GM23248 (cell line): ENCODE measurements at regions not wholly inside any gene's neighbourhood (a gene's known extent, or its start where the extent isn't known, plus 50 kb on each side); places are given as distances from the start of the nearest gene placed in this dataset.

Source experiments
- EZH2 ChIP-seq: fragments of 200-600 bp; sonication (generic); IDR thresholded peaks from 2 replicates; pipeline ENCODE4 v1.6.1; 2018; ENCODE audit warnings: antibody characterized with exemption, mild to moderate bottlenecking; ENCODE audit not compliant: insufficient read depth, poor library complexity, severe bottlenecking
- EZH2phosphoT487 ChIP-seq: fragments of 200-600 bp; sonication (generic); IDR thresholded peaks from 2 replicates; pipeline ENCODE4 v1.6.1; 2018; ENCODE audit warnings: antibody characterized with exemption, moderate library complexity, mild to moderate bottlenecking, low read depth; ENCODE audit not compliant: insufficient read depth

DNA sequence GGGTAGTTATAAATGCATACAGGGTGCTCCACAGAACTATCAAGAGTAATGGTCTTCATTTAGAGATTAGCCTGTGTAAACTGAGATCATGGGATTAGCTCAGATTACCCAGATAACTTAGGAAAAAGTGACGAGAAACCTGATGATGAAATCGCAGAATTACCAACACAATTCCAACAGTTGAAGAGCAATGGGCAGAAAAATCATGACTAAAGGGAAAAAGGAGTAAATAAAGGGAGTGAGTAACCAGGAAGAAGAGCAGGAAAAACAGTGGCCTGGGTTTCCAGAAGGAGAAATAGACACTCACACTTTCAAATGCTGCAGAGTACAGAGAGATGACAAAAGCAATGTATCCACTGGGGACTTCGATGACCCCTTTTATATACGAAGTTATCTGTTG lies 817.3 kb downstream of the TRIML1 start:
- no peak for TF ChIP-seq EZH2
- no peak for TF ChIP-seq EZH2phosphoT487
